Fibroblast of lung (primary cell): ENCODE measurements at regions not wholly inside any gene's neighbourhood (a gene's known extent, or its start where the extent isn't known, plus 50 kb on each side); places are given as distances from the start of the nearest gene placed in this dataset.

Source experiments
- EZH2 ChIP-seq: IDR thresholded peaks from 2 replicates; pipeline ENCODE4 v1.5.1; 2012; ENCODE audit warnings: low read length, control low read depth, mild to moderate bottlenecking; ENCODE audit errors: missing control alignments
- TF ChIP-seq, protein P1 (sequence below), 2 donors: IDR thresholded peaks in 1 of 2; conservative IDR thresholded peaks in 1 of 2; 1 replicate in 1 of 2; 2 replicates in 1 of 2; pipeline ENCODE4 v1.5.1; 2011 to 2012; ENCODE audit warnings: low read length in 2 of 2, control low read depth in 1 of 2, inconsistent platforms in 1 of 2, low read depth in 1 of 2, mild to moderate bottlenecking in 1 of 2

DNA sequence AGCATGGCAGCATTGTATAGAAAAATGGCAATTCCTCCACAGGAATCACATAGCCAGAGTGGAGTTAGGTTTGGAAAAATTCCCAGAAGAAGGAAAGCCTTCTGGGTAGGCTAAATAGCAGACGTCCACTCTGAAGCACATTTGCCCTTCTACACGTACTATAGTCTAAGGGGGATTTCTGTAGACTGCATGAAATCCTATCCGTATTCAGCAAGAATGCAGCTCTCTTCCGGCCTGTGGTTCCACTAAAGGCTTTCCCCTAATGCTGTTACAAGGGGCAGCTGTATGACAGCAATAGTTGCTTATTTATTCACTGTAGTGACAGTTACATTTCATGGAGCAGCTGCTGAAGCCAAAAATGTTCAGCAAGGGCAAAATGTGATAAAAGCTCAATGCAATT is 263.6 kb downstream of the RWDD3 start:
- TF ChIP-seq, protein P1, sequence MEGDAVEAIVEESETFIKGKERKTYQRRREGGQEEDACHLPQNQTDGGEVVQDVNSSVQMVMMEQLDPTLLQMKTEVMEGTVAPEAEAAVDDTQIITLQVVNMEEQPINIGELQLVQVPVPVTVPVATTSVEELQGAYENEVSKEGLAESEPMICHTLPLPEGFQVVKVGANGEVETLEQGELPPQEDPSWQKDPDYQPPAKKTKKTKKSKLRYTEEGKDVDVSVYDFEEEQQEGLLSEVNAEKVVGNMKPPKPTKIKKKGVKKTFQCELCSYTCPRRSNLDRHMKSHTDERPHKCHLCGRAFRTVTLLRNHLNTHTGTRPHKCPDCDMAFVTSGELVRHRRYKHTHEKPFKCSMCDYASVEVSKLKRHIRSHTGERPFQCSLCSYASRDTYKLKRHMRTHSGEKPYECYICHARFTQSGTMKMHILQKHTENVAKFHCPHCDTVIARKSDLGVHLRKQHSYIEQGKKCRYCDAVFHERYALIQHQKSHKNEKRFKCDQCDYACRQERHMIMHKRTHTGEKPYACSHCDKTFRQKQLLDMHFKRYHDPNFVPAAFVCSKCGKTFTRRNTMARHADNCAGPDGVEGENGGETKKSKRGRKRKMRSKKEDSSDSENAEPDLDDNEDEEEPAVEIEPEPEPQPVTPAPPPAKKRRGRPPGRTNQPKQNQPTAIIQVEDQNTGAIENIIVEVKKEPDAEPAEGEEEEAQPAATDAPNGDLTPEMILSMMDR (conservative IDR thresholded peaks at IDR 0.05 in 1 of 2, IDR thresholded peaks at IDR 0.05 in 1 of 2; ENCODE audit: low read depth in 1 of 2, low read length in 2 of 2): no peak
- TF ChIP-seq EZH2: no peak
